Fibroblast of skin of left quadriceps (primary cell): ENCODE measurements at regions not wholly inside any gene's neighbourhood (a gene's known extent, or its start where the extent isn't known, plus 50 kb on each side); places are given as distances from the start of the nearest gene placed in this dataset.
A peak's percentile ranks its signal among the peaks of the same experiment; 100 is the strongest.

Source experiments
- DNase-seq, 2 experiments: peaks; one replicate each; pipeline ENCODE4 v3.0.0-alpha.2; 2013; ENCODE audit warnings: low read depth in 2 of 2

GRCh38 chr6:132973514-132973993, 159.2 kb downstream of the RPS12 start:
- no peak for DNase-seq

GRCh38 chr6:132974122-132974521, 159.8 kb downstream of the RPS12 start:
- DNase-seq: no peak

- DNase-seq: no peak
Observed at GRCh38 chr6:132977413-132977812, 163.0 kb downstream of the RPS12 start.

- no peak for DNase-seq
Observed at GRCh38 chr6:132978685-132979084, 164.3 kb downstream of the RPS12 start.

GRCh38 chr6:132993738-132994137, 179.4 kb downstream of the RPS12 start:
- no peak for DNase-seq

- no peak for DNase-seq
Observed at GRCh38 chr6:132995009-132995408, 180.6 kb downstream of the RPS12 start.

- DNase-seq: no peak
Observed at GRCh38 chr6:132995432-132995831, 181.1 kb downstream of the RPS12 start.

GRCh38 chr6:132998418-132998817, 184.0 kb downstream of the RPS12 start:
- DNase-seq: no peak

GRCh38 chr6:133001040-133001565, 186.7 kb downstream of the RPS12 start:
- DNase-seq: no peak

- no peak for DNase-seq
Observed at GRCh38 chr6:133004304-133004884, 190.0 kb downstream of the RPS12 start.

- no peak for DNase-seq
Observed at GRCh38 chr6:133012774-133013173, 198.4 kb downstream of the RPS12 start.

- no peak for DNase-seq
Observed at GRCh38 chr6:133016631-133017030, 202.3 kb downstream of the RPS12 start.

GRCh38 chr6:133017581-133017980, 203.2 kb downstream of the RPS12 start:
- DNase-seq: peak; percentile 10 to 15

GRCh38 chr6:133026705-133027104, 212.3 kb downstream of the RPS12 start:
- no peak for DNase-seq

GRCh38 chr6:133033263-133033662, 207.9 kb upstream of the EYA4 start:
- DNase-seq: no peak

GRCh38 chr6:133034509-133035206, 206.5 kb upstream of the EYA4 start:
- DNase-seq: no peak

GRCh38 chr6:133040094-133040802, 200.9 kb upstream of the EYA4 start:
- DNase-seq: peak in 1 of 2 experiments; percentile 16

GRCh38 chr6:133040803-133041419, 200.2 kb upstream of the EYA4 start:
- no peak for DNase-seq

- DNase-seq: no peak
Observed at GRCh38 chr6:133042550-133043120, 198.5 kb upstream of the EYA4 start.

- no peak for DNase-seq
Observed at GRCh38 chr6:133046576-133046975, 194.6 kb upstream of the EYA4 start.

GRCh38 chr6:133047065-133047665, 194.0 kb upstream of the EYA4 start:
- no peak for DNase-seq
